Lower leg skin (tissue), 3 donors: ENCODE measurements at regions not wholly inside any gene's neighbourhood (a gene's known extent, or its start where the extent isn't known, plus 50 kb on each side); places are given as distances from the start of the nearest gene placed in this dataset.

Experiments
- POLR2A ChIP-seq, 2 donors: fragments of 450-650 bp; IDR thresholded peaks; one replicate each; pipeline ENCODE4 v1.6.1; 2016 to 2017; ENCODE audit warnings: antibody characterized with exemption in 2 of 2, mild to moderate bottlenecking in 1 of 2, moderate library complexity in 1 of 2
- TF ChIP-seq, protein P1 (sequence below), 3 donors: fragments of 450-650 bp; IDR thresholded peaks; one replicate each; pipeline ENCODE4 v1.5.1; 2016; ENCODE audit warnings: antibody characterized with exemption in 3 of 3, mild to moderate bottlenecking in 3 of 3, moderate library complexity in 2 of 3

DNA sequence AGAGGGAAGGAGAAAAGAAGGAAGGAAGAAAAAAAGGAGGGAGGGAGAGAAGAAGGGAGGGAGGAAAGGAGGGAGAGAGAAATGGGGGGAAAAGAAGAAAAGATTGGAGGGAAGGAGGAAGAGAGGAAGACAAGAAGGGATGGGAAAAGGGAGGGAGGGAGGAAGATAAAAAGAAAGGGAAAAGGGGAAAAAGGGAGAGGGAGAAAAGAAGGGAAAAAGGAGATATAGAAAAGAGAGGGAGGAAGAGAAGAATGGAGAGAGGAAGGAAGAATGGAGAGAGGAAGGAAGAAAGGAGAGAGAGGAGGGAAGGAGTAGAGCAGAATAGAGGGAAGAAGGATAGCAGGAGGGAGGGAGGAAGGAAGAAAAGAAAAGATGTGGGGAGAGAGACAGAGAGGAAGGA, 334.6 kb downstream of the TSHZ3 start:
- TF ChIP-seq, protein P1, sequence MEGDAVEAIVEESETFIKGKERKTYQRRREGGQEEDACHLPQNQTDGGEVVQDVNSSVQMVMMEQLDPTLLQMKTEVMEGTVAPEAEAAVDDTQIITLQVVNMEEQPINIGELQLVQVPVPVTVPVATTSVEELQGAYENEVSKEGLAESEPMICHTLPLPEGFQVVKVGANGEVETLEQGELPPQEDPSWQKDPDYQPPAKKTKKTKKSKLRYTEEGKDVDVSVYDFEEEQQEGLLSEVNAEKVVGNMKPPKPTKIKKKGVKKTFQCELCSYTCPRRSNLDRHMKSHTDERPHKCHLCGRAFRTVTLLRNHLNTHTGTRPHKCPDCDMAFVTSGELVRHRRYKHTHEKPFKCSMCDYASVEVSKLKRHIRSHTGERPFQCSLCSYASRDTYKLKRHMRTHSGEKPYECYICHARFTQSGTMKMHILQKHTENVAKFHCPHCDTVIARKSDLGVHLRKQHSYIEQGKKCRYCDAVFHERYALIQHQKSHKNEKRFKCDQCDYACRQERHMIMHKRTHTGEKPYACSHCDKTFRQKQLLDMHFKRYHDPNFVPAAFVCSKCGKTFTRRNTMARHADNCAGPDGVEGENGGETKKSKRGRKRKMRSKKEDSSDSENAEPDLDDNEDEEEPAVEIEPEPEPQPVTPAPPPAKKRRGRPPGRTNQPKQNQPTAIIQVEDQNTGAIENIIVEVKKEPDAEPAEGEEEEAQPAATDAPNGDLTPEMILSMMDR (IDR thresholded peaks at IDR 0.05) = no peak
- no peak for TF ChIP-seq POLR2A (IDR thresholded peaks at IDR 0.05)
